HCT116 (cell line): ENCODE measurements at regions not wholly inside any gene's neighbourhood (a gene's known extent, or its start where the extent isn't known, plus 50 kb on each side); places are given as distances from the start of the nearest gene placed in this dataset.

Source experiments
- ATAC-seq: fragments of 200-7000 bp; cut with Tn5 transposase; 2 replicates; pipeline ENCODE4 v1.9.1; 2020; ENCODE audit warnings: mild to moderate bottlenecking, moderate library complexity
- BruUV-seq: library from RNA; stranded (reverse); fragments of 400-500 nt; replicated peaks from 2 replicates; lab custom pipeline; 2021; lab: Mats Ljungman, UMichigan
- CTCF ChIA-PET: fragments of 300-600 bp; sonication (Branson Sonifier 250); formaldehyde crosslinking; loops from one replicate; lab custom pipeline; 2021; ENCODE audit warnings: antibody characterized with exemption; lab: Charles Lee
- POLR2A ChIA-PET: fragments of 300-600, 350-600 bp; sonication (Branson Sonifier 250); formaldehyde crosslinking; loops from one replicate; lab custom pipeline; 2021; ENCODE audit warnings: antibody characterized with exemption; lab: Charles Lee
- RAD21 ChIA-PET, 2 experiments: fragments of 300-600 bp; sonication (Branson Sonifier 250); formaldehyde crosslinking; loops; one replicate each; lab custom pipeline; 2023; ENCODE audit warnings: low total read pairs in 2 of 2; ENCODE audit not compliant: uncharacterized antibody in 2 of 2, unreplicated experiment in 2 of 2, low non-redundant PET in 1 of 2; lab: Charles Lee
- DNase-seq: peaks from one replicate; pipeline ENCODE4 v3.0.0-alpha.2; 2010; ENCODE audit warnings: low read depth, low spot score
- H2AFZ ChIP-seq: fragments of 200-600 bp; shearing (Covaris generic), sonication (generic); 2 replicates; pipeline ENCODE4 v1.6.1; 2017; ENCODE audit warnings: low read depth, mixed run types, mixed read lengths, antibody characterized with exemption, low read length; ENCODE audit not compliant: poor library complexity, severe bottlenecking
- H3K27ac ChIP-seq: 2 replicates; pipeline ENCODE4 v1.5.1; 2012; ENCODE audit warnings: low read depth, low read length
- H3K27me3 ChIP-seq: fragments of 200-600 bp; sonication (generic); 2 replicates; pipeline ENCODE4 v1.6.1; 2016; ENCODE audit warnings: mixed run types, low read length, mixed read lengths; ENCODE audit not compliant: insufficient read depth
- H3K36me3 ChIP-seq, 2 experiments: fragments of 200-500 bp in 1 of 2; fragments of 200-600 bp in 1 of 2; sonication (Bioruptor generic) in 1 of 2; sonication (generic) in 1 of 2; 2 replicates each; pipeline versions ENCODE4 v1.5.1 to v1.6.1; 2014 to 2016; ENCODE audit warnings: low read length in 2 of 2, inconsistent platforms in 1 of 2, mixed read lengths in 1 of 2, mixed run types in 1 of 2; ENCODE audit not compliant: insufficient read depth in 2 of 2, control insufficient read depth in 1 of 2
- H3K4me1 ChIP-seq, 2 experiments: fragments of 200-600 bp in 1 of 2; sonication (generic) in 1 of 2; 2 replicates each; pipeline versions ENCODE4 v1.5.1 to v1.6.1; 2012 to 2017; ENCODE audit warnings: low read length in 2 of 2, inconsistent platforms in 1 of 2, mild to moderate bottlenecking in 1 of 2, mixed read lengths in 1 of 2, mixed run types in 1 of 2, moderate library complexity in 1 of 2; ENCODE audit not compliant: insufficient read depth in 2 of 2, control insufficient read depth in 1 of 2
- H3K4me2 ChIP-seq: fragments of 200-600 bp; sonication (generic); 2 replicates; pipeline ENCODE4 v1.6.1; 2017; ENCODE audit warnings: mixed run types, low read length, mixed read lengths
- H3K4me3 ChIP-seq, 2 experiments: fragments of 200-600 bp in 1 of 2; sonication (generic) in 1 of 2; replicated peaks in 1 of 2; 2 replicates each; pipeline ENCODE4 v1.5.1; 2011 to 2016; ENCODE audit warnings: low read length in 2 of 2, control low read depth in 1 of 2, low read depth in 1 of 2, mild to moderate bottlenecking in 1 of 2, mixed read lengths in 1 of 2, mixed run types in 1 of 2
- H3K79me2 ChIP-seq: fragments of 200-600 bp; sonication (generic); 2 replicates; pipeline ENCODE4 v1.6.1; 2017; ENCODE audit warnings: mild to moderate bottlenecking, mixed run types, low read length, moderate library complexity, mixed read lengths; ENCODE audit not compliant: insufficient read depth
- H3K9ac ChIP-seq: fragments of 200-600 bp; sonication (generic); 2 replicates; pipeline ENCODE4 v1.6.1; 2016; ENCODE audit warnings: low read length, mixed read lengths
- H3K9me2 ChIP-seq: fragments of 200-600 bp; sonication (generic), shearing (Covaris generic); 2 replicates; pipeline ENCODE4 v1.6.1; 2017; ENCODE audit warnings: mixed run types, mild to moderate bottlenecking, moderate library complexity; ENCODE audit not compliant: insufficient read depth
- H3K9me3 ChIP-seq, 2 experiments: fragments of 200-500 bp in 1 of 2; fragments of 200-600 bp in 1 of 2; sonication (Bioruptor generic) in 1 of 2; sonication (generic) in 1 of 2; 2 replicates each; pipeline ENCODE4 v1.6.1; 2014 to 2017; ENCODE audit warnings: low read length in 2 of 2, mixed read lengths in 2 of 2, inconsistent platforms in 1 of 2, low read depth in 1 of 2, mild to moderate bottlenecking in 1 of 2, mixed run types in 1 of 2, moderate library complexity in 1 of 2; ENCODE audit not compliant: control insufficient read depth in 1 of 2, insufficient read depth in 1 of 2
- H4K20me1 ChIP-seq: fragments of 200-600 bp; sonication (generic), shearing (Covaris generic); 2 replicates; pipeline ENCODE4 v1.6.1; 2017; ENCODE audit warnings: mixed run types, mild to moderate bottlenecking, moderate library complexity; ENCODE audit not compliant: insufficient read depth
- CBX3 ChIP-seq: IDR thresholded peaks from 2 replicates; pipeline ENCODE4 v1.6.1; 2012; ENCODE audit warnings: low read depth
- EGR1 ChIP-seq: IDR thresholded peaks from 2 replicates; pipeline ENCODE4 v1.6.1; 2012; ENCODE audit warnings: low read depth
- EZH2 ChIP-seq: fragments of 200-600 bp; sonication (generic); IDR thresholded peaks from 2 replicates; pipeline ENCODE4 v1.6.1; 2017; ENCODE audit warnings: antibody characterized with exemption, mixed run types
- FOSL1 ChIP-seq: IDR thresholded peaks from 2 replicates; pipeline ENCODE4 v1.6.1; 2012; ENCODE audit warnings: low read depth
- JUND ChIP-seq: IDR thresholded peaks from 2 replicates; pipeline ENCODE4 v1.6.1; 2012
- MAX ChIP-seq: IDR thresholded peaks from 2 replicates; pipeline ENCODE4 v1.6.1; 2012
- POLR2A ChIP-seq: IDR thresholded peaks from 2 replicates; pipeline ENCODE4 v1.7.0; 2011; ENCODE audit warnings: borderline replicate concordance; ENCODE audit not compliant: insufficient read depth, insufficient read length; ENCODE audit errors: extremely low read depth
- POLR2AphosphoS5 ChIP-seq: IDR thresholded peaks from 2 replicates; pipeline ENCODE4 v1.6.1; 2011; ENCODE audit warnings: mild to moderate bottlenecking, low read depth, low read length, moderate library complexity
- RAD21 ChIP-seq: IDR thresholded peaks from 2 replicates; pipeline ENCODE4 v1.6.1; 2012; ENCODE audit warnings: low read depth, mild to moderate bottlenecking
- REST ChIP-seq: IDR thresholded peaks from 2 replicates; pipeline ENCODE4 v1.6.1; 2012; ENCODE audit warnings: low read depth
- SIN3A ChIP-seq: IDR thresholded peaks from 2 replicates; pipeline ENCODE4 v1.6.1; 2012; ENCODE audit warnings: low read depth
- SP1 ChIP-seq: IDR thresholded peaks from 2 replicates; pipeline ENCODE4 v1.6.1; 2012; ENCODE audit warnings: low read depth
- SRF ChIP-seq: IDR thresholded peaks from 2 replicates; pipeline ENCODE4 v1.6.1; 2012; ENCODE audit warnings: low read depth
- TCF7L2 ChIP-seq: IDR thresholded peaks from 2 replicates; pipeline ENCODE4 v1.7.0; 2011; ENCODE audit warnings: borderline replicate concordance, inconsistent platforms; ENCODE audit not compliant: insufficient read depth, insufficient read length; ENCODE audit errors: extremely low read depth
- ZBTB33 ChIP-seq: IDR thresholded peaks from 2 replicates; pipeline ENCODE4 v1.6.1; 2011; ENCODE audit warnings: mild to moderate bottlenecking, low read length, moderate library complexity; ENCODE audit not compliant: insufficient replicate concordance; ENCODE audit errors: extremely low read depth
- ZFX ChIP-seq: fragments of 450-650 bp; IDR thresholded peaks from 2 replicates; pipeline ENCODE4 v1.6.1; 2017
- ZNF274 ChIP-seq: fragments of 200-500 bp; sonication (Bioruptor generic); IDR thresholded peaks from 2 replicates; pipeline ENCODE4 v1.6.1; 2014; ENCODE audit warnings: mild to moderate bottlenecking, low read depth, low read length, inconsistent platforms
- intact Hi-C: fragments of 100-400 bp; cut with micrococcal nuclease; formaldehyde crosslinking; loops from 2 replicates; pipeline ENCODE4 v1.10.0; 2022

- Histone ChIP-seq H3K4me1 (peaks cover 0 to 7% of the 10 kb centered on the region in 2 experiments; a peak in 2 of 4 replicates), H3K4me2 (no peak overlapping the region), H3K27ac (no peak overlapping the region), H3K27me3 (no peaks in the 10 kb centered on the region), H3K9ac (no peak overlapping the region), H3K36me3 (no peaks in the 10 kb centered on the region), H3K4me3 (no peak overlapping the region), H3K9me3 (no peaks in the 10 kb centered on the region), H4K20me1 (no peaks in the 10 kb centered on the region), H3K9me2 (no peaks in the 10 kb centered on the region), H2AFZ (no peak overlapping the region), H3K79me2 (no peaks in the 10 kb centered on the region)
- BruUV-seq, result no TSS peak
- no peak for DNase-seq
- ChIA-PET CTCF (interaction anchor here (0.5 kb wide), 1 partner anchor 140 kb away, joined by 3 read pairs; no protein-coding TSS in a partner anchor), RAD21 (no interaction called here), POLR2A (no interaction called here)
- TF ChIP-seq JUND, result no peak
- no peak for TF ChIP-seq SP1
- no peak for TF ChIP-seq EZH2
- no peak for ATAC-seq
- intact Hi-C loops, result no loop called here
These were observed 104.6 kb upstream of the GJB6 start for GRCh38 chr13:20336761-20337160.

- CTCF ChIA-PET, result no interaction called here
- TF ChIP-seq ZNF274, result no peak
- TF ChIP-seq EGR1, result no peak
- no peak for TF ChIP-seq CBX3
- no peak for TF ChIP-seq POLR2AphosphoS5
- no peak for TF ChIP-seq JUND
- no peak for TF ChIP-seq MAX
- TF ChIP-seq FOSL1, result no peak
- TF ChIP-seq ZFX, result no peak
- no peak for TF ChIP-seq REST
- TF ChIP-seq RAD21, result no peak
- no peak for TF ChIP-seq SIN3A
- TF ChIP-seq POLR2A, result no peak
- TF ChIP-seq ZBTB33, result no peak
- TF ChIP-seq TCF7L2, result no peak
- no peak for TF ChIP-seq EZH2
- no peak for TF ChIP-seq SP1
- TF ChIP-seq SRF, result no peak
- H3K27ac ChIP-seq, result no peak overlapping the region
- no peaks in the 10 kb centered on the region for H3K9me2 ChIP-seq
- H3K27me3 ChIP-seq, result no peaks in the 10 kb centered on the region
- no peaks in the 10 kb centered on the region for H3K36me3 ChIP-seq
- no peak overlapping the region for H2AFZ ChIP-seq
- RAD21 ChIA-PET, result no interaction called here
- H3K9ac ChIP-seq, result no peak overlapping the region
- no peak for ATAC-seq
- H4K20me1 ChIP-seq, result no peaks in the 10 kb centered on the region
- peaks cover 0 to 4% of the 10 kb centered on the region in 2 experiments; a peak in 2 of 4 replicates for H3K4me1 ChIP-seq
- BruUV-seq, result no TSS peak
- no peak for DNase-seq
- H3K4me2 ChIP-seq, result no peak overlapping the region
- POLR2A ChIA-PET, result no interaction called here
- H3K4me3 ChIP-seq, result no peak overlapping the region
- H3K79me2 ChIP-seq, result no peaks in the 10 kb centered on the region
- H3K9me3 ChIP-seq, result no peaks in the 10 kb centered on the region
- intact Hi-C loops, result no loop called here
These were observed 102.2 kb upstream of the GJB6 start for GRCh38 chr13:20334309-20334708.
